HepG2 (cell line): ENCODE measurements at regions not wholly inside any gene's neighbourhood (a gene's known extent, or its start where the extent isn't known, plus 50 kb on each side); places are given as distances from the start of the nearest gene placed in this dataset.

ENCODE experiments used
- ATAC-seq: fragments of 200-7000 bp; cut with Tn5 transposase; 3 replicates; pipeline ENCODE4 v1.9.1; 2020; ENCODE audit warnings: mild to moderate bottlenecking, moderate library complexity
- BruUV-seq: library from RNA; stranded (reverse); fragments of 400-500 nt; replicated peaks from 2 replicates; lab custom pipeline; 2021; lab: Mats Ljungman, UMichigan
- CTCF ChIA-PET: fragments of 300-600 bp; formaldehyde crosslinking; extraction: SDS; loops from one replicate; lab custom pipeline; 2021; ENCODE audit warnings: low total read pairs, inconsistent platforms, low intra/inter-chr PET ratio; lab: Yijun Ruan, JAX
- POLR2A ChIA-PET: fragments of 350-600 bp; sonication (Branson Sonifier 250); formaldehyde crosslinking; loops from one replicate; lab custom pipeline; 2020; ENCODE audit warnings: antibody characterized with exemption, inconsistent platforms; lab: Yijun Ruan, JAX
- DNase-seq: peaks from one replicate; pipeline ENCODE4 v3.0.0-alpha.2; 2015; ENCODE audit warnings: low spot score
- FAIRE-seq: peaks from 3 replicates; lab custom pipeline; 2011; peaks lifted over from hg19 to GRCh38; lab: Jason Lieb, UNC
- H2AFZ ChIP-seq: one replicate; pipeline ENCODE4 v1.6.1; 2011; ENCODE audit warnings: low read length, inconsistent platforms
- H3K27ac ChIP-seq: fragments of 300-600 bp; 3 replicates; pipeline ENCODE4 v1.8.0; 2011; ENCODE audit warnings: mixed run types, mild to moderate bottlenecking, mixed read lengths, low read length, inconsistent platforms; ENCODE audit not compliant: insufficient read depth; ENCODE audit errors: extremely low read length
- H3K27me3 ChIP-seq, 2 experiments: fragments of 200-600 bp in 1 of 2; 2 replicates in 1 of 2; 3 replicates in 1 of 2; pipeline versions ENCODE4 v1.6.0 to v1.8.0; 2011; ENCODE audit warnings: low read length in 2 of 2, mild to moderate bottlenecking in 2 of 2, moderate library complexity in 2 of 2, inconsistent platforms in 1 of 2; ENCODE audit not compliant: insufficient read depth in 2 of 2, control insufficient read depth in 1 of 2
- H3K36me3 ChIP-seq, 2 experiments: fragments of 200-600 bp in 1 of 2; replicated peaks in 1 of 2; 2 replicates in 1 of 2; 3 replicates in 1 of 2; pipeline versions ENCODE4 v1.5.1 to v1.8.0; 2011; ENCODE audit warnings: low read length in 2 of 2, inconsistent platforms in 1 of 2; ENCODE audit not compliant: insufficient read depth in 2 of 2, control insufficient read depth in 1 of 2
- H3K4me1 ChIP-seq: 2 replicates; pipeline ENCODE4 v1.5.1; 2012; ENCODE audit warnings: low read length, inconsistent platforms; ENCODE audit not compliant: insufficient read depth
- H3K4me2 ChIP-seq: 2 replicates; pipeline ENCODE4 v1.6.0; 2011; ENCODE audit warnings: low read depth, low read length, inconsistent platforms
- H3K4me3 ChIP-seq, 3 experiments: fragments of 200-600 bp in 1 of 3; sonication (generic), shearing (Covaris generic) in 1 of 3; replicated peaks in 1 of 3; 2 replicates each; pipeline ENCODE4 v1.5.1; 2011 to 2016; ENCODE audit warnings: low read length in 3 of 3, inconsistent platforms in 2 of 3, low read depth in 2 of 3, mild to moderate bottlenecking in 2 of 3, control low read depth in 1 of 3, mixed read lengths in 1 of 3; ENCODE audit not compliant: insufficient read depth in 1 of 3
- H3K79me2 ChIP-seq: one replicate; pipeline ENCODE4 v1.6.1; 2011; ENCODE audit warnings: low read length, inconsistent platforms; ENCODE audit not compliant: insufficient read depth
- H3K9ac ChIP-seq: 2 replicates; pipeline ENCODE4 v1.6.0; 2011; ENCODE audit warnings: mild to moderate bottlenecking, low read depth, low read length, inconsistent platforms; ENCODE audit not compliant: insufficient read depth
- H3K9me3 ChIP-seq: 2 replicates; pipeline ENCODE4 v1.5.1; 2012; ENCODE audit warnings: mild to moderate bottlenecking, low read length
- H4K20me1 ChIP-seq: 2 replicates; pipeline ENCODE4 v1.6.0; 2011; ENCODE audit warnings: inconsistent platforms, mild to moderate bottlenecking, low read length, moderate library complexity; ENCODE audit not compliant: insufficient read depth
- EHMT2 ChIP-seq: fragments of 200-600 bp; sonication (generic); IDR thresholded peaks from 2 replicates; pipeline ENCODE4 v1.7.0; 2017; ENCODE audit warnings: antibody characterized with exemption, low read depth, low read length, borderline replicate concordance
- MYC ChIP-seq: sonication (generic); formaldehyde crosslinking; IDR thresholded peaks from 2 replicates; pipeline ENCODE4 v1.9.0; 2021; ENCODE audit warnings: missing genetic modification reagents, borderline replicate concordance
- PAWR ChIP-seq: sonication (generic); formaldehyde crosslinking; IDR thresholded peaks from 2 replicates; pipeline ENCODE4 v1.4.0; 2020; ENCODE audit warnings: missing genetic modification reagents, mild to moderate bottlenecking, borderline replicate concordance
- TBX2 ChIP-seq: sonication (generic); formaldehyde crosslinking; IDR thresholded peaks from 2 replicates; pipeline ENCODE4 v1.5.0; 2020; ENCODE audit warnings: missing genetic modification reagents, mild to moderate bottlenecking, borderline replicate concordance
- UBTF ChIP-seq: sonication (generic); formaldehyde crosslinking; IDR thresholded peaks from 2 replicates; pipeline ENCODE4 v1.4.0; 2020; ENCODE audit warnings: mild to moderate bottlenecking, missing genetic modification reagents
- ZMYM3 ChIP-seq: sonication (generic); formaldehyde crosslinking; IDR thresholded peaks from 2 replicates; pipeline ENCODE4 v1.5.1; 2020; ENCODE audit warnings: mild to moderate bottlenecking, missing genetic modification reagents
- ZNF589 ChIP-seq: sonication (generic); formaldehyde crosslinking; conservative IDR thresholded peaks from 2 replicates; pipeline ENCODE4 v1.8.0; 2022; ENCODE audit warnings: mild to moderate bottlenecking, moderate library complexity, missing genetic modification reagents
- WGBS: methylation state at CpG from one replicate; pipeline ENCODE4 v1.1.6; 2017; ENCODE audit warnings: low lambda C conversion rate; 5-methylcytosine and 5-hydroxymethylcytosine counted together
- in situ Hi-C: cut with HindIII; loops from 2 replicates; pipeline ENCODE4 v1.10.0; 2017; ENCODE audit warnings: low pct_unique_long_range_greater_than_20kb; ENCODE audit not compliant: extremely low pct_ligation_motif_present
- intact Hi-C: fragments of 100-400 bp; cut with micrococcal nuclease; formaldehyde crosslinking; loops from one replicate; pipeline ENCODE4 v1.10.0; 2022; ENCODE audit not compliant: unreplicated experiment

- POLR2A ChIA-PET = no interaction called here
- H3K9me3 ChIP-seq = no peaks in the 10 kb centered on the region
- H3K4me3 ChIP-seq = peak overlapping the region in 1 of 3 experiments; percentile 29; a peak in 1 of 6 replicates
- no peak for DNase-seq
- H3K79me2 ChIP-seq = no peaks in the 10 kb centered on the region
- peaks cover 24 to 91% of the 10 kb centered on the region in 2 experiments for H3K27me3 ChIP-seq
- CTCF ChIA-PET = no interaction called here
- intact Hi-C loops = loop anchor here (2.0 kb wide), 1 partner anchor 69 kb away; no protein-coding TSS in a partner anchor
- H3K4me1 ChIP-seq = peaks cover 22% of the 10 kb centered on the region
- in situ Hi-C loops = no loop called here
- FAIRE-seq = no peak
- no peak for ATAC-seq
- H3K36me3 ChIP-seq = no peaks in the 10 kb centered on the region
- no peak overlapping the region for H3K27ac ChIP-seq
- H2AFZ ChIP-seq = no peak overlapping the region
- no TSS peak for BruUV-seq
- no peak overlapping the region for H3K9ac ChIP-seq
- 12% methylated on average over 4 of the region's 4 CpGs for WGBS
- H3K4me2 ChIP-seq = peak overlapping the region; percentile 25
- H4K20me1 ChIP-seq = no peaks in the 10 kb centered on the region
- TF ChIP-seq ZMYM3 (CRISPR knock-in tag) (no peak), TBX2 (CRISPR knock-in tag) (0 out of 2 replicates have a peak, but pooled peaks have one; percentile 9), UBTF (CRISPR knock-in tag) (0 out of 2 replicates have a peak, but pooled peaks have one; percentile 0), EHMT2 (no peak), MYC (no peak)
- TF ChIP-seq, all 625 proteins: peak for 2
Observed at GRCh38 chr2:241951316-241951700, 81.8 kb downstream of the RTP5 start.

GRCh38 chr2:241951920-241952319 is 82.4 kb downstream of the RTP5 start:
- Histone ChIP-seq H3K9me3 (no peaks in the 10 kb centered on the region), H3K27me3 (peaks cover 23 to 91% of the 10 kb centered on the region in 2 experiments), H3K4me1 (peaks cover 16% of the 10 kb centered on the region), H3K4me3 (no peak overlapping the region), H3K4me2 (no peak overlapping the region), H3K79me2 (no peaks in the 10 kb centered on the region), H3K36me3 (no peaks in the 10 kb centered on the region), H3K27ac (no peak overlapping the region), H4K20me1 (no peaks in the 10 kb centered on the region), H3K9ac (no peak overlapping the region), H2AFZ (no peak overlapping the region)
- 62% methylated on average over 11 of the region's 11 CpGs for WGBS
- CTCF ChIA-PET = no interaction called here
- POLR2A ChIA-PET = no interaction called here
- ATAC-seq (no peak), DNase-seq (no peak), FAIRE-seq (no peak)
- BruUV-seq = no TSS peak
- in situ Hi-C loops (no loop called here), intact Hi-C loops (loop anchor here (2.0 kb wide), 1 partner anchor 69 kb away; no protein-coding TSS in a partner anchor)
- no peak for TF ChIP-seq PAWR (CRISPR knock-in tag)
- no peak for TF ChIP-seq ZNF589 (CRISPR knock-in tag)
